HG03558 (cell line): ENCODE measurements at regions not wholly inside any gene's neighbourhood (a gene's known extent, or its start where the extent isn't known, plus 50 kb on each side); places are given as distances from the start of the nearest gene placed in this dataset.

Experiments used
- ATAC-seq: cut with Tn5 transposase; IDR thresholded peaks from one replicate; pipeline ENCODE4 v1.9.1; 2021; ENCODE audit warnings: moderate number of reproducible peaks; ENCODE audit not compliant: unreplicated experiment; ENCODE audit errors: extremely low read depth

- no peak for ATAC-seq
Measured at GRCh38 chr4:180913750-180914149, 1329.5 kb upstream of the TENM3 start.

- no peak for ATAC-seq
Measured at GRCh38 chr4:180923486-180923885, 1319.7 kb upstream of the TENM3 start.

GRCh38 chr4:180925805-180926204 lies 1317.4 kb upstream of the TENM3 start:
- no peak for ATAC-seq

GRCh38 chr4:180926277-180926676 lies 1316.9 kb upstream of the TENM3 start:
- ATAC-seq: no peak

GRCh38 chr4:180932370-180933001 lies 1310.7 kb upstream of the TENM3 start:
- ATAC-seq: no peak

- no peak for ATAC-seq
Measured at GRCh38 chr4:180937083-180937482, 1306.1 kb upstream of the TENM3 start.

- ATAC-seq: no peak
Measured at GRCh38 chr4:180940680-180941079, 1302.5 kb upstream of the TENM3 start.

- ATAC-seq: no peak
Measured at GRCh38 chr4:180942367-180942916, 1300.8 kb upstream of the TENM3 start.

- no peak for ATAC-seq
Measured at GRCh38 chr4:180946188-180946587, 1297.0 kb upstream of the TENM3 start.

- no peak for ATAC-seq
Measured at GRCh38 chr4:180947425-180947824, 1295.8 kb upstream of the TENM3 start.

- ATAC-seq: no peak
Measured at GRCh38 chr4:180949424-180950213, 1293.6 kb upstream of the TENM3 start.

- ATAC-seq: no peak
Measured at GRCh38 chr4:180950377-180950776, 1292.8 kb upstream of the TENM3 start.

GRCh38 chr4:180951312-180951711 lies 1291.9 kb upstream of the TENM3 start:
- ATAC-seq: no peak

GRCh38 chr4:180953572-180953971 lies 1289.6 kb upstream of the TENM3 start:
- no peak for ATAC-seq

- ATAC-seq: no peak
Measured at GRCh38 chr4:180960743-180961401, 1282.3 kb upstream of the TENM3 start.

GRCh38 chr4:180962268-180962667 lies 1280.9 kb upstream of the TENM3 start:
- ATAC-seq: no peak

- ATAC-seq: no peak
Measured at GRCh38 chr4:180966312-180966711, 1276.9 kb upstream of the TENM3 start.

GRCh38 chr4:180967936-180968335 lies 1275.3 kb upstream of the TENM3 start:
- no peak for ATAC-seq

GRCh38 chr4:180973894-180974293 lies 1269.3 kb upstream of the TENM3 start:
- no peak for ATAC-seq

GRCh38 chr4:180990931-180991330 lies 1252.3 kb upstream of the TENM3 start:
- ATAC-seq: no peak

- ATAC-seq: no peak
Measured at GRCh38 chr4:180993244-180993836, 1249.9 kb upstream of the TENM3 start.
